ENCODE measurements at regions not wholly inside any gene's neighbourhood (a gene's known extent, or its start where the extent isn't known, plus 50 kb on each side); places are given as distances from the start of the nearest gene placed in this dataset.

GRCh38 chr22:44601189-44601588, 100.8 kb upstream of the PRR5 start:
- no peak for TF ChIP-seq CTCF (IDR thresholded peaks at IDR 0.05)
- no peak for TF ChIP-seq POLR2A (IDR thresholded peaks at IDR 0.05)
